ENCODE measurements at regions not wholly inside any gene's neighbourhood (a gene's known extent, or its start where the extent isn't known, plus 50 kb on each side); places are given as distances from the start of the nearest gene placed in this dataset.
"Not testable (repeated sequence)": the region's sequence is repeated elsewhere in the genome, so short reads cannot be mapped to it uniquely, and the experiment has no call there.

DNA sequence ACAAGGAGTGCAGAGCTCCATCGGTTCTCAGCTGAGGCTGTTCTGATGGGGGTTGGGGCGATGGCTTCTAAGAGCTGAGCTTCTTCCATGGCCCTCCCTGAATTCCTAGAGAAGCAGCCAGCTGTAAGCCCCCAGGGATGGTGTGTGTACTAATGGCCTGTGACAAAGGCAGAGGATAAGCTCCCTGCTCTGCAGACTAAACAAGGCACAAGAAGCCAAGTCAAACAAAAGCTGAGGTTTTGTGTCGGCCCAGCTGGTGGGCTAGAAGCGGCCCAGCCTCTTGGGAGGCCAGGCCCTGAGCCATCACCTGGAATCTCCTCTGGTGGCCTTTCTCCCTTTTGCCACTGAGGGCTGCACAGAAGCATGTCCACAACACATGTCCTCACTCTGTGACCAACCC is 75.0 kb upstream of the XPA start:
- Histone ChIP-seq H3K4me3 (no peak overlapping the region), H3K27ac (no peak overlapping the region), H3K27me3 (peaks cover 41% of the 10 kb centered on the region), H3K36me3 (no peaks in the 10 kb centered on the region), H3K9me3 (no peaks in the 10 kb centered on the region), H3K4me1 (no peaks in the 10 kb centered on the region)
- no peak for TF ChIP-seq EP300 (IDR thresholded peaks at IDR 0.05)
- TF ChIP-seq POLR2AphosphoS5 (IDR thresholded peaks at IDR 0.05) = no peak
- no peak for TF ChIP-seq POLR2A (IDR thresholded peaks at IDR 0.05)
- TF ChIP-seq, protein P1, sequence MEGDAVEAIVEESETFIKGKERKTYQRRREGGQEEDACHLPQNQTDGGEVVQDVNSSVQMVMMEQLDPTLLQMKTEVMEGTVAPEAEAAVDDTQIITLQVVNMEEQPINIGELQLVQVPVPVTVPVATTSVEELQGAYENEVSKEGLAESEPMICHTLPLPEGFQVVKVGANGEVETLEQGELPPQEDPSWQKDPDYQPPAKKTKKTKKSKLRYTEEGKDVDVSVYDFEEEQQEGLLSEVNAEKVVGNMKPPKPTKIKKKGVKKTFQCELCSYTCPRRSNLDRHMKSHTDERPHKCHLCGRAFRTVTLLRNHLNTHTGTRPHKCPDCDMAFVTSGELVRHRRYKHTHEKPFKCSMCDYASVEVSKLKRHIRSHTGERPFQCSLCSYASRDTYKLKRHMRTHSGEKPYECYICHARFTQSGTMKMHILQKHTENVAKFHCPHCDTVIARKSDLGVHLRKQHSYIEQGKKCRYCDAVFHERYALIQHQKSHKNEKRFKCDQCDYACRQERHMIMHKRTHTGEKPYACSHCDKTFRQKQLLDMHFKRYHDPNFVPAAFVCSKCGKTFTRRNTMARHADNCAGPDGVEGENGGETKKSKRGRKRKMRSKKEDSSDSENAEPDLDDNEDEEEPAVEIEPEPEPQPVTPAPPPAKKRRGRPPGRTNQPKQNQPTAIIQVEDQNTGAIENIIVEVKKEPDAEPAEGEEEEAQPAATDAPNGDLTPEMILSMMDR (IDR thresholded peaks at IDR 0.05) = no peak
- ATAC-seq = no peak
- WGBS, 2 donors (ENCODE audit: low coverage in 1 of 2) = 36% methylated on average over 3 of the region's 4 CpGs; no CpG with 5 or more reads in 1 of the 2 donors

DNA sequence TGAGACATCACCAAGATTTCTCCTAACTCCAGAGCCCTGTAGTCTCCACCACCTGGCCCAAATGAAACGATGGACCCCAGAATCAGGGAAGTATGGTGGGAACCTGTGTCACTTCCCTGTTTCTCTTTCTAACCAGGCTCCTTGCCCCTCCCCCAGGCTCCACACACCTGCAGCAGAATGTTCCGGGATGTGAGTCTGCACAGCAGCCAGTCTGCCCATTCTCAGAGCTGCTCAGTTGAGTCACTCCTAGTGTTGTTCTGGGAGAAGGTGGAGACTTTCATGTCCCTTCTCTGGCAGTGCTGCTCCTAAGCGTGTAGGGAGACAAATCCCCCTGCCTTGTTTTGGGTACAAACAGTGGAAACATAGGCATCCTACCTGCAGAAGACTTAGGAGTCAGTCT is 76.0 kb upstream of the XPA start:
- TF ChIP-seq, protein P1 (IDR thresholded peaks at IDR 0.05) = no peak
- TF ChIP-seq EP300 (IDR thresholded peaks at IDR 0.05) (no peak), POLR2A (IDR thresholded peaks at IDR 0.05) (no peak), POLR2AphosphoS5 (IDR thresholded peaks at IDR 0.05) (no peak)
- peaks cover 0 to 2% (median 0%) of the 10 kb centered on the region in 3 donors for H3K9me3 ChIP-seq
- no peak for ATAC-seq
- H3K36me3 ChIP-seq = no peaks in the 10 kb centered on the region
- no peaks in the 10 kb centered on the region for H3K4me1 ChIP-seq
- H3K27ac ChIP-seq = no peak overlapping the region
- peaks cover 41% of the 10 kb centered on the region for H3K27me3 ChIP-seq
- H3K4me3 ChIP-seq = no peak overlapping the region
- 50 to 80% methylated on average over 1 of the region's 3 CpGs for WGBS, 2 donors (ENCODE audit: low coverage in 1 of 2)

DNA sequence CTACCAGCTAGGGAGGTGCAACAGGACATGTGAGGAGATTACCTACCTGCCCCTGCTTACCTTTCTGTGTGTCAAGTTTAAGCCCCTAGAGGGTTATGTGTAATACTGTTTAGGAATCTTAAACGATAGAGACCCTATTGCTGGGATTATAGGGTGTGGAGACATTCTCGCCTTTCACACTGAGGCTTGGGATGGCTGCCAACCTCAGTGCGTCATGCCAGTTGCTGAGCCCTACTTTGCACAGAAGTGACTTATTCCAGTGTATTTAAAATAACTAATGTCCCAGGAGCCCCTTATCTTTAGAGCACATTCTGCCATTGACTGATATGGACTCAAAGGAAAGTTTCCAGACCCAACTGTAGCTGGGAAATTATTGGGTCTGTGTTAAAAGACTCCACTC is 76.6 kb upstream of the XPA start:
- no peak for ATAC-seq
- peaks cover 45% of the 10 kb centered on the region for H3K27me3 ChIP-seq
- H3K4me3 ChIP-seq = no peak overlapping the region
- TF ChIP-seq, protein P1 (IDR thresholded peaks at IDR 0.05) = no peak
- no peak for TF ChIP-seq EP300 (IDR thresholded peaks at IDR 0.05)
- no peak for TF ChIP-seq POLR2A (IDR thresholded peaks at IDR 0.05)
- TF ChIP-seq POLR2AphosphoS5 (IDR thresholded peaks at IDR 0.05) = no peak
- H3K27ac ChIP-seq = no peak overlapping the region
- WGBS, 2 donors (ENCODE audit: low coverage in 1 of 2) = 42% methylated on average over 3 of the region's 3 CpGs; no CpG with 5 or more reads in 1 of the 2 donors
- no peaks in the 10 kb centered on the region for H3K4me1 ChIP-seq
- peaks cover 0 to 9% (median 0%) of the 10 kb centered on the region in 3 donors for H3K9me3 ChIP-seq
- no peaks in the 10 kb centered on the region for H3K36me3 ChIP-seq

DNA sequence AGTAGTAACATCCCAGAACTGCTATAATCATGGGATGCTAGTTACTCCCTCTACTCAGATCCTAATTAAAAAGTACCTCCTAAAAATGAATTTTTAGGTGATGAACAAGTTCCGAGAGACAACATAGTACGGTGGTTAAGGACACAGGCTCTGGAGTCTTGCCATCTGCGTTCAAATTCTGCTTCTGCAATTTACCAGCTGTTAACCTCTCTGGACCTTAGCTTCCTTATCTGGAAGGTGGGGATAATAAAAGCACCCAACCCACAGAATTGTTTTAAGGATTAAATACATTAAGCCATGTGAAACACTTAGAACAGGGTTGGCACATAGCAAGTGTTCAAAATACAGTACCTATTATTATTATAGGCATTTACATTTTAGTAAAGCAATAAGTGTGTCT is 77.5 kb upstream of the XPA start:
- Histone ChIP-seq H3K36me3 (no peaks in the 10 kb centered on the region), H3K4me1 (no peaks in the 10 kb centered on the region), H3K4me3 (no peak overlapping the region), H3K9me3 (peaks cover 0 to 18% (median 0%) of the 10 kb centered on the region in 3 donors), H3K27me3 (peaks cover 49% of the 10 kb centered on the region), H3K27ac (no peak overlapping the region)
- ATAC-seq = no peak
- 58 to 61% methylated on average over 3 of the region's 3 CpGs for WGBS, 2 donors (ENCODE audit: low coverage in 1 of 2)
- TF ChIP-seq, protein P1 (IDR thresholded peaks at IDR 0.05) = no peak
- TF ChIP-seq POLR2AphosphoS5 (IDR thresholded peaks at IDR 0.05) = no peak
- no peak for TF ChIP-seq POLR2A (IDR thresholded peaks at IDR 0.05)
- TF ChIP-seq EP300 (IDR thresholded peaks at IDR 0.05) = no peak

DNA sequence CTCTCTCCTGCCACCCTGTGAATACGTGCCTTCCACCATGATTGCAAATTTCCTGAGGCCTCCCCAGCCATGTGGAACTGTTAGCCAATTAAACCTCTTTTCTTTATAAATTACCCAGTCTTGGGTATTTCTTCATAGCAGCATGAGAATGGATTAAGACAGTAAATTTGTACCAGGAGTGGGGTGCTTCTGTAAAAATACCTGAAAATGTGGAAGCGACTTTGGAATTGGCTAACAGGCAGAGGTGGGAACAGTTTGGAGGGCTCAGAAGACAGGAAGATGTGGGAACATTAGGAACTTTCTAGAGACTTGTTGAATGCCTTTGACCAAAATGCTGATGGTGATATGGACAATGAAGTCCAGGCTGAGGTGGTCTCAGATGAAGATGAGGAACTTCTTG is 74.3 kb upstream of the FOXE1 start:
- not testable (repeated sequence) for ATAC-seq, H3K36me3 ChIP-seq, H3K27ac ChIP-seq, H3K4me1 ChIP-seq, H3K4me3 ChIP-seq
- H3K27me3 ChIP-seq = peaks cover 33% of the 10 kb centered on the region
- H3K9me3 ChIP-seq = peaks cover 0 to 22% (median 0%) of the 10 kb centered on the region in 3 donors
- 81 to 100% methylated on average over 1 to 2 of the region's 2 CpGs for WGBS, 2 donors (ENCODE audit: low coverage in 1 of 2)

Data from gastroesophageal sphincter (tissue), 4 donors.